ENCODE measurements at regions not wholly inside any gene's neighbourhood (a gene's known extent, or its start where the extent isn't known, plus 50 kb on each side); places are given as distances from the start of the nearest gene placed in this dataset.

DNA sequence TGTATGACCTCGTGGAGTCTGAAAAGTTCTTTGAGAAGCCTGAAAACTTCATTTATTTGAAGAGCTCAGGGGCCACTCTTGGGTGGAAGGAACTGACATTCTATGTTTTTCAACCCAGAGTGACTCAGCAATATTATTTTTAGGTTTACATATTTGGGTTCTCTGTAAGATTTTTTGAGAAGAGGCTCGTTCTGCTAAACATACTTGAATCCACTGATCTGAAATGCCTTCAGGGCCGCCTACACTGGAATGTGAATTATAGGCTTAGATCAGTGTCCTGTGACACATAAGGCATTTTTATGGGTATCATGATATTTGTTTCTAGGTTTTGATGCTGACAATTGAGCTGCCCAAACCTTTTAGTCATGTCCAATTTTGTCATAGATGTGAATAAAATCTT lies 86.2 kb downstream of the PSAT1 start:
- no peak overlapping the region for H3K9ac ChIP-seq (ENCODE audit: low read length)

DNA sequence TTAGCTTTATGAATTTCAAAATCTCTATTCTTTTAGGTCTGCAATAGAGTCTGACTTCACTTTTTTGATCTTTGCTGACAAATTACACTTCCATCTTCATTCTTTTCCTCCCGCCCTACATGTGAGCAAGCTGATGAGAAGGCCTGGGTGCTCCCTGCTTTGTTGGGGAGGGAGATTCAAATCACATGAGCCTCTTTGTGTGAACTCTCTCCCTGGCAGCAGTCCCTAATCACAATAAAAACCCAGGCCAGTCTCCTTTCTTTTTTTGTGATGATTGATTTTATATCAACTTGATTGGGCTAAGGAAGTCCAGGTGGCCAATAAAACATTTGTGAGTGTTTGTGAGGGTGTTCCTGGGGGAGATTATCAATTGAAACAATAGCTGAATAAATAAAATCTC lies 89.4 kb downstream of the PSAT1 start:
- no peaks in the 10 kb centered on the region for H3K36me3 ChIP-seq (ENCODE audit: insufficient read depth, low read length)
- no peak overlapping the region for H3K27ac ChIP-seq (ENCODE audit: low read depth, low read length)

More for the DNA sequence above, 86.2 kb downstream of the PSAT1 start:
- Histone ChIP-seq H3K4me1 (ENCODE audit: insufficient read depth, low read length) (peaks cover 4% of the 10 kb centered on the region), H3K27ac (ENCODE audit: low read depth, low read length) (no peak overlapping the region), H3K4me3 (ENCODE audit: low read depth in 1 of 2, low read length in 2 of 2) (no peak overlapping the region), H3K27me3 (ENCODE audit: control insufficient read depth in 1 of 2, insufficient read depth in 2 of 2, low read length in 2 of 2) (no peaks in the 10 kb centered on the region), H3K9me3 (ENCODE audit: low read length) (no peaks in the 10 kb centered on the region), H3K36me3 (ENCODE audit: insufficient read depth, low read length) (no peaks in the 10 kb centered on the region)

DNA sequence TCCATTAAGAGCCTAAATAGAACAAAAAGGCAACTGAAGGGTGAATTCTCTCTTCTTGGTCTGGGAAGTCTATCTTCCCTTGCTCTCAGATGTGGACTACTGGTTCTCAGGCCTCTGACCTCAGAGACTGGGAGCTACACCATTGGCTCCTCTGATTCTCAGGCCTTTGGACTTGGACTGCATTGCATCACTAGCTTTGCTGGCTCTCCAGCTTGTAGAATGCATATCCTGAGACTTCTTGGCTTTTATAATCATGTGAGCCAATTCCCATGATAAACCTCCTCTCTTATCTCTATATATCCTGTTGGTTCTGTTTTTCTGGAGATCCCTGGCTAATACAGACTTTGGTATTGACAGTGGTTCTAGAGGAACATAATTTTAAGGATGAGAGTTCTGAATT lies 89.8 kb downstream of the PSAT1 start:
- Histone ChIP-seq H3K4me1 (ENCODE audit: insufficient read depth, low read length) (peaks cover 4% of the 10 kb centered on the region), H3K27ac (ENCODE audit: low read depth, low read length) (no peak overlapping the region), H3K4me3 (ENCODE audit: low read depth in 1 of 2, low read length in 2 of 2) (no peak overlapping the region), H3K36me3 (ENCODE audit: insufficient read depth, low read length) (no peaks in the 10 kb centered on the region), H3K9me3 (ENCODE audit: low read length) (no peaks in the 10 kb centered on the region), H3K27me3 (ENCODE audit: control insufficient read depth in 1 of 2, insufficient read depth in 2 of 2, low read length in 2 of 2) (no peaks in the 10 kb centered on the region), H3K9ac (ENCODE audit: low read length) (no peak overlapping the region)

More for the DNA sequence above, 89.4 kb downstream of the PSAT1 start:
- Histone ChIP-seq H3K27me3 (ENCODE audit: control insufficient read depth in 1 of 2, insufficient read depth in 2 of 2, low read length in 2 of 2) (no peaks in the 10 kb centered on the region), H3K4me1 (ENCODE audit: insufficient read depth, low read length) (peaks cover 4% of the 10 kb centered on the region), H3K9ac (ENCODE audit: low read length) (no peak overlapping the region), H3K4me3 (ENCODE audit: low read depth in 1 of 2, low read length in 2 of 2) (no peak overlapping the region), H3K9me3 (ENCODE audit: low read length) (no peaks in the 10 kb centered on the region)

DNA sequence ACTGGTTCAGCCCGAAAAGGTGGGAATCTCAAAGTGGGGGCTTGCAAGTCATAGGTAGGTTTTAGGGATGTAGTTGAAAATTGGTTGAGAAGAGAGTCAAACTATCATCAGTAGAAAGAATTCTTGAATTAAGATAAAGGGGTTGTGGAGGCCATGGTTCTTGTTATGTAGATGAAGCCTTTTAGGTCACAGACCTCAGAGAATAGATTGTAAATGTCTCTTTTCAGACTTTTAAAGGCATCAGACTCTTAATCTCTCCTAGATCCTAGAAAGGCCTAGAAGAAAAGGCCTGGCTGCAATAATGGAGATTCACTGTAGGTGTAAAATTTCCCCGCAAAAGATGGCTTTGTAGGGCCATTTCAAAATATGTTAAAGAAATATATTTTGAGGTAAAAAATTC lies 96.4 kb downstream of the PSAT1 start:
- Histone ChIP-seq H3K4me3 (ENCODE audit: low read depth in 1 of 2, low read length in 2 of 2) (no peak overlapping the region), H3K9ac (ENCODE audit: low read length) (no peak overlapping the region), H3K4me1 (ENCODE audit: insufficient read depth, low read length) (no peaks in the 10 kb centered on the region), H3K27ac (ENCODE audit: low read depth, low read length) (no peak overlapping the region), H3K9me3 (ENCODE audit: low read length) (no peaks in the 10 kb centered on the region), H3K27me3 (ENCODE audit: control insufficient read depth in 1 of 2, insufficient read depth in 2 of 2, low read length in 2 of 2) (no peaks in the 10 kb centered on the region), H3K36me3 (ENCODE audit: insufficient read depth, low read length) (no peaks in the 10 kb centered on the region)

DNA sequence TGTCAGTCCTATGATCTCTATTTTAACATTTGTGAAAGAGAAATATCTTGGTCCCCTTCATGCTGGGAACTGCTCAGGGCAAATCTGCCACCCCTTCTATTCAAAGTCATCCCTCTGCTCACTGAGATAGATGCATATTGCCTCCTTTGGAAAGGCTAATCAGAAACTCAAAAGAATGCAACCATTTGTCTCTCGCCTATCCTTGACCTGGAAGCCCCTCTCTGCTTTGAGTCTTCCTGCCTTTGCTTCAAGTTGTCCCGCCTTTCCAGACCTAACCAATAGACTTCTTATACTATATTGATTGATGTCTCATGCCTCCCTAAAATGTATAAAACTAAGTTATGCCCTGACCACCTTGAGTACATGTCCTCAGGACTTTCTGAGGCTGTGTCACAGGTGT lies 97.0 kb downstream of the PSAT1 start:
- Histone ChIP-seq H3K27ac (ENCODE audit: low read depth, low read length) (no peak overlapping the region), H3K4me3 (ENCODE audit: low read depth in 1 of 2, low read length in 2 of 2) (no peak overlapping the region), H3K27me3 (ENCODE audit: control insufficient read depth in 1 of 2, insufficient read depth in 2 of 2, low read length in 2 of 2) (no peaks in the 10 kb centered on the region)

DNA sequence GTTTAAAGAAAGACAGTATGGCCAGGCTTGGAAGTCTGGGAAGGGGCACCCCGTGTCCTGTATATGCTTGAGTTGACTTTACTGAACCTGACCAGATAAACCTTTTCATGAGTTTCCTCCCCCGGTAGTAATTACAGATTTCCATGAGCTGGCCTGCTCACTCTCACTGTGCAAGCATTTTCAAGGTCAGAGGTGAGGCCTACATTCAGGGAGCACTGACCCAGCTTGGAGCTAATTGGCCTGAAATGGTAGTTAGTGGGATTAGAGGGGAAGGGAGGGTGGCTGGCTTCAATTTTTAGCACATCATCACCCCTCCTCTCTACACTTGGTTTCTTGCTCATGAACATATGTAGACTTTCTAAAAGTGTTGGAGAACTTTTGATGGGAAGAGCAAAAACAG lies 99.2 kb downstream of the PSAT1 start:
- no peaks in the 10 kb centered on the region for H3K27me3 ChIP-seq (ENCODE audit: control insufficient read depth in 1 of 2, insufficient read depth in 2 of 2, low read length in 2 of 2)
- no peaks in the 10 kb centered on the region for H3K9me3 ChIP-seq (ENCODE audit: low read length)
- no peaks in the 10 kb centered on the region for H3K36me3 ChIP-seq (ENCODE audit: insufficient read depth, low read length)
- no peak overlapping the region for H3K4me3 ChIP-seq (ENCODE audit: low read depth in 1 of 2, low read length in 2 of 2)
- no peak overlapping the region for H3K9ac ChIP-seq (ENCODE audit: low read length)
- no peak overlapping the region for H3K27ac ChIP-seq (ENCODE audit: low read depth, low read length)
- H3K4me1 ChIP-seq (ENCODE audit: insufficient read depth, low read length), result no peaks in the 10 kb centered on the region

More for the DNA sequence above, 97.0 kb downstream of the PSAT1 start:
- Histone ChIP-seq H3K9me3 (ENCODE audit: low read length) (no peaks in the 10 kb centered on the region), H3K4me1 (ENCODE audit: insufficient read depth, low read length) (no peaks in the 10 kb centered on the region), H3K9ac (ENCODE audit: low read length) (no peak overlapping the region), H3K36me3 (ENCODE audit: insufficient read depth, low read length) (no peaks in the 10 kb centered on the region)

DNA sequence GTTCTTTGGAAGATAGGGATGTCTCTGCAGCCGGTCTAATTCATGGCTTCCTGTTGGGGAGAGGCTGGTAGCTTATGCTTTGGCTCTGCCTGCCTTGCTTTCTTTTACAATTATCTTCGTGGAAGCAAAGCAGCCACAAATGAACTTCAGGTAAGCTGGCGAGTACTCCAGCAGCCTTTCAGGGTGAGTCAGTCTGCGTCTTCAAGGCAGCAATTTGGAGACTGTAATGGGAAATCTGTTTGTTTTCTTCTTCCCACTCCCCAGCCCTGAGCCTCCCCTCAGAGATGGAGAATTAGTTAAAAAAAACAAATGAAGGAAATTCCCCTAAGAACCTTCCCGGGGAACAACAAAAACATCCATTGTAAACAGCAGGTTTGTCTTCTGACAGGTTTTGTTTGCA lies 100.1 kb downstream of the PSAT1 start:
- no peaks in the 10 kb centered on the region for H3K27me3 ChIP-seq (ENCODE audit: control insufficient read depth in 1 of 2, insufficient read depth in 2 of 2, low read length in 2 of 2)
- no peak overlapping the region for H3K9ac ChIP-seq (ENCODE audit: low read length)
- no peaks in the 10 kb centered on the region for H3K4me1 ChIP-seq (ENCODE audit: insufficient read depth, low read length)
- no peaks in the 10 kb centered on the region for H3K36me3 ChIP-seq (ENCODE audit: insufficient read depth, low read length)
- no peaks in the 10 kb centered on the region for H3K9me3 ChIP-seq (ENCODE audit: low read length)
- H3K27ac ChIP-seq (ENCODE audit: low read depth, low read length), result no peak overlapping the region
- no peak overlapping the region for H3K4me3 ChIP-seq (ENCODE audit: low read depth in 1 of 2, low read length in 2 of 2)

DNA sequence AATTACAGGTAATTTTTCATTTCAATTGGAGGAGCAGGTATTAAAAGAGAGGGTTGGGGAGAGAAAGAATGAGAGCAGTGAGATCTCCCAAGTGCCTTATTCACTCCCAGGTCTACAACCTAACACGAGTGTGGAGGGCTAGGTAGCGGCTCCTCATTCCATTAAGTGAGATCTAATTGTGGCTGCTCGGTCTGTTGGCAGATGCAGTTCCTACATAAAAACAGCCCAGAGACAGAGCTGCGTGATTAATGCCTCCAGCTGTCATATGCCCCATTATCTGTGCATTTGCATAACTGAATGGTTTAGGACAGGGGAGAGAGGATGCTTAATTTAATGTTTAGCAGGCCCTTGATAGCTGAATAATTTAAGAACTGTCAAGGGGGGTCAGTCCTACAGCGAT lies 100.5 kb downstream of the PSAT1 start:
- Histone ChIP-seq H3K9ac (ENCODE audit: low read length) (no peak overlapping the region), H3K36me3 (ENCODE audit: insufficient read depth, low read length) (no peaks in the 10 kb centered on the region), H3K4me3 (ENCODE audit: low read depth in 1 of 2, low read length in 2 of 2) (no peak overlapping the region), H3K27me3 (ENCODE audit: control insufficient read depth in 1 of 2, insufficient read depth in 2 of 2, low read length in 2 of 2) (no peaks in the 10 kb centered on the region), H3K9me3 (ENCODE audit: low read length) (no peaks in the 10 kb centered on the region), H3K27ac (ENCODE audit: low read depth, low read length) (no peak overlapping the region), H3K4me1 (ENCODE audit: insufficient read depth, low read length) (no peaks in the 10 kb centered on the region)

DNA sequence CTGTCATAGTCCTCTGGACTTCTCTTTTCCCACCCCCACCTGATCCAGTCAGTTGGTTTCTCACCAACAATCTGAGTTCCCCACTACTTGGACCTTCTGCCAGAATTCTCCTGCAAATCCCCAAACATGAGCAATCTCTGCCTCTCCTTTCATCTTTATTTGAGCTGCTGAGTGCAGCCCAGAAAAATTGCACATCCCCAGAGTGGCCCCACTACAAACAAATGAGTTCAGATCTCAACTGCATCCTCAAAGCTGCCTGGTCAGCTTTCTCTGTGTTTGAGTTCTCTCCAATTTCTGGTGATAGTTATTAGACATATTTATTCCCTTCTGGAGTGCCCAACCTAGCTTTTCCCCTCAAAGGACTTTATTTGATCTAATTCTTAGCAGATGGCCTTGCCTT lies 102.2 kb downstream of the PSAT1 start:
- no peaks in the 10 kb centered on the region for H3K36me3 ChIP-seq (ENCODE audit: insufficient read depth, low read length)

DNA sequence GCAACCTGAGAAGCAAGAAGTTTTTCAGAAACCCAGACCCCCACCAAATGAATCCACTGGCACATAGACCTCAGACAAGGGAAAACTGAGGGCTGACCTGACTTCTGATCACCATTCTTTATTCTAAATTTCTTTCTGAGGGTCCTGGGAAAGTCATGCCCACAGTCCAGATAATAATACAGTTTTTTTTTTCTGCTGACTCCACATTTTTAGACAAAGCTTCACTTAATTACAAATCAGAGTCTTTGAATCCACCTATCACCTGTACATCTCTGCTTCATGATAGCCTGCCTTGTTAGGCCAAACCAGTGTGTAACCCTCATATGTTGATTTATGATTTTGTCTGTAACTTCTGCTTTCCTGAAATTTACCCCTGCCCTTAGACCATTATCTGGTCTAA lies 103.6 kb downstream of the PSAT1 start:
- Histone ChIP-seq H3K9ac (ENCODE audit: low read length) (no peak overlapping the region), H3K4me3 (ENCODE audit: low read depth in 1 of 2, low read length in 2 of 2) (no peak overlapping the region), H3K27me3 (ENCODE audit: control insufficient read depth in 1 of 2, insufficient read depth in 2 of 2, low read length in 2 of 2) (no peaks in the 10 kb centered on the region), H3K9me3 (ENCODE audit: low read length) (no peaks in the 10 kb centered on the region), H3K4me1 (ENCODE audit: insufficient read depth, low read length) (no peaks in the 10 kb centered on the region), H3K36me3 (ENCODE audit: insufficient read depth, low read length) (no peaks in the 10 kb centered on the region), H3K27ac (ENCODE audit: low read depth, low read length) (no peak overlapping the region)

More for the DNA sequence above, 102.2 kb downstream of the PSAT1 start:
- Histone ChIP-seq H3K27me3 (ENCODE audit: control insufficient read depth in 1 of 2, insufficient read depth in 2 of 2, low read length in 2 of 2) (no peaks in the 10 kb centered on the region), H3K4me1 (ENCODE audit: insufficient read depth, low read length) (no peaks in the 10 kb centered on the region), H3K9ac (ENCODE audit: low read length) (no peak overlapping the region), H3K9me3 (ENCODE audit: low read length) (no peaks in the 10 kb centered on the region), H3K4me3 (ENCODE audit: low read depth in 1 of 2, low read length in 2 of 2) (no peak overlapping the region), H3K27ac (ENCODE audit: low read depth, low read length) (no peak overlapping the region)

DNA sequence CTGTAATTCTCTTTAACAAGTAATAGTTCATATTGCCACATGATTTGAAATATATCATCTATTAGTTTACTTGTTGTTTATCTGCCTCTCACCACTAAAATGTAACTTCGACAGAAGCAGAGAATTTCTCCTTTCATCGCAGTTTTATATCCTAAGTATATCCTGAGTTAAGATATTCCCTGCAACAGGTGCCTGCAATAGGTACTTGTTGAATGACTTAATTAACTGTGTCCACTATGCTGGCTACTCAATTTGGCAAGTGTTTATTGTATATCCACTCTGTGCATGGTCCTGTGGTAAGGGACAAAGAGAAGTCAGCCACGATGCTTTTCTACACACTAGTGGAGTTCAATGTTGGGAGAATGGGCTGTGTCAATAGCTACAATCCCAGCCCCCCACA lies 108.5 kb downstream of the PSAT1 start:
- H3K27me3 ChIP-seq (ENCODE audit: control insufficient read depth in 1 of 2, insufficient read depth in 2 of 2, low read length in 2 of 2), result no peaks in the 10 kb centered on the region
- H3K9ac ChIP-seq (ENCODE audit: low read length), result no peak overlapping the region
- no peaks in the 10 kb centered on the region for H3K9me3 ChIP-seq (ENCODE audit: low read length)
- peaks cover 4% of the 10 kb centered on the region for H3K4me1 ChIP-seq (ENCODE audit: insufficient read depth, low read length)
- no peak overlapping the region for H3K27ac ChIP-seq (ENCODE audit: low read depth, low read length)
- H3K4me3 ChIP-seq (ENCODE audit: low read depth in 1 of 2, low read length in 2 of 2), result no peak overlapping the region
- H3K36me3 ChIP-seq (ENCODE audit: insufficient read depth, low read length), result no peaks in the 10 kb centered on the region

DNA sequence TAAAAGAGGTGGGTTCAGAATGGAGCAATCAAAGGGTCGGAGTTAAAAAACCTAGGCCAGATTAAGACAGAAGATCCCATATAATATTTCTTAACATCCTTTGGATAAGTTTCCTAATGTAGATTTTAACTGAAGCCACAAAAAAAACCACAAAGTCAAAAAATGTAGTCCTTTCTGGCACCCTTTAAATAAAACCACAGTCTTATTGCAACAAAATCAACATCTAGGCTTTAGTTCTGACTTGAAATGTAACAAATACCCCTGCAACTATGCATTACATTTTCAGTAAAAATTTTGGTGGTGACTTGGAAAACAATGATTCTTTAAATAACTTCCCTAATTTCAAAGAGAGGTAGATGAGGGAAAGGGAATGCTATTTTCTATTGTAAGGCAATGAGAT lies 109.2 kb downstream of the PSAT1 start:
- Histone ChIP-seq H3K4me1 (ENCODE audit: insufficient read depth, low read length) (peaks cover 4% of the 10 kb centered on the region), H3K9me3 (ENCODE audit: low read length) (no peaks in the 10 kb centered on the region), H3K27me3 (ENCODE audit: control insufficient read depth in 1 of 2, insufficient read depth in 2 of 2, low read length in 2 of 2) (no peaks in the 10 kb centered on the region), H3K4me3 (ENCODE audit: low read depth in 1 of 2, low read length in 2 of 2) (no peak overlapping the region), H3K27ac (ENCODE audit: low read depth, low read length) (no peak overlapping the region), H3K36me3 (ENCODE audit: insufficient read depth, low read length) (no peaks in the 10 kb centered on the region), H3K9ac (ENCODE audit: low read length) (no peak overlapping the region)
